HCT116 (cell line): ENCODE measurements at regions not wholly inside any gene's neighbourhood (a gene's known extent, or its start where the extent isn't known, plus 50 kb on each side); places are given as distances from the start of the nearest gene placed in this dataset.

Experiments used
- ATAC-seq: fragments of 200-7000 bp; cut with Tn5 transposase; 2 replicates; pipeline ENCODE4 v1.9.1; 2020; ENCODE audit warnings: mild to moderate bottlenecking, moderate library complexity
- BruUV-seq: library from RNA; stranded (reverse); fragments of 400-500 nt; replicated peaks from 2 replicates; lab custom pipeline; 2021; lab: Mats Ljungman, UMichigan
- CTCF ChIA-PET: fragments of 300-600 bp; sonication (Branson Sonifier 250); formaldehyde crosslinking; loops from one replicate; lab custom pipeline; 2021; ENCODE audit warnings: antibody characterized with exemption; lab: Charles Lee
- POLR2A ChIA-PET: fragments of 300-600, 350-600 bp; sonication (Branson Sonifier 250); formaldehyde crosslinking; loops from one replicate; lab custom pipeline; 2021; ENCODE audit warnings: antibody characterized with exemption; lab: Charles Lee
- RAD21 ChIA-PET, 2 experiments: fragments of 300-600 bp; sonication (Branson Sonifier 250); formaldehyde crosslinking; loops; one replicate each; lab custom pipeline; 2023; ENCODE audit warnings: low total read pairs in 2 of 2; ENCODE audit not compliant: uncharacterized antibody in 2 of 2, unreplicated experiment in 2 of 2, low non-redundant PET in 1 of 2; lab: Charles Lee
- DNase-seq: peaks from one replicate; pipeline ENCODE4 v3.0.0-alpha.2; 2010; ENCODE audit warnings: low read depth, low spot score
- H2AFZ ChIP-seq: fragments of 200-600 bp; shearing (Covaris generic), sonication (generic); 2 replicates; pipeline ENCODE4 v1.6.1; 2017; ENCODE audit warnings: low read depth, mixed run types, mixed read lengths, antibody characterized with exemption, low read length; ENCODE audit not compliant: poor library complexity, severe bottlenecking
- H3K27ac ChIP-seq: 2 replicates; pipeline ENCODE4 v1.5.1; 2012; ENCODE audit warnings: low read depth, low read length
- H3K27me3 ChIP-seq: fragments of 200-600 bp; sonication (generic); 2 replicates; pipeline ENCODE4 v1.6.1; 2016; ENCODE audit warnings: mixed run types, low read length, mixed read lengths; ENCODE audit not compliant: insufficient read depth
- H3K36me3 ChIP-seq, 2 experiments: fragments of 200-500 bp in 1 of 2; fragments of 200-600 bp in 1 of 2; sonication (Bioruptor generic) in 1 of 2; sonication (generic) in 1 of 2; 2 replicates each; pipeline versions ENCODE4 v1.5.1 to v1.6.1; 2014 to 2016; ENCODE audit warnings: low read length in 2 of 2, inconsistent platforms in 1 of 2, mixed read lengths in 1 of 2, mixed run types in 1 of 2; ENCODE audit not compliant: insufficient read depth in 2 of 2, control insufficient read depth in 1 of 2
- H3K4me1 ChIP-seq, 2 experiments: fragments of 200-600 bp in 1 of 2; sonication (generic) in 1 of 2; 2 replicates each; pipeline versions ENCODE4 v1.5.1 to v1.6.1; 2012 to 2017; ENCODE audit warnings: low read length in 2 of 2, inconsistent platforms in 1 of 2, mild to moderate bottlenecking in 1 of 2, mixed read lengths in 1 of 2, mixed run types in 1 of 2, moderate library complexity in 1 of 2; ENCODE audit not compliant: insufficient read depth in 2 of 2, control insufficient read depth in 1 of 2
- H3K4me2 ChIP-seq: fragments of 200-600 bp; sonication (generic); 2 replicates; pipeline ENCODE4 v1.6.1; 2017; ENCODE audit warnings: mixed run types, low read length, mixed read lengths
- H3K4me3 ChIP-seq, 2 experiments: fragments of 200-600 bp in 1 of 2; sonication (generic) in 1 of 2; replicated peaks in 1 of 2; 2 replicates each; pipeline ENCODE4 v1.5.1; 2011 to 2016; ENCODE audit warnings: low read length in 2 of 2, control low read depth in 1 of 2, low read depth in 1 of 2, mild to moderate bottlenecking in 1 of 2, mixed read lengths in 1 of 2, mixed run types in 1 of 2
- H3K79me2 ChIP-seq: fragments of 200-600 bp; sonication (generic); 2 replicates; pipeline ENCODE4 v1.6.1; 2017; ENCODE audit warnings: mild to moderate bottlenecking, mixed run types, low read length, moderate library complexity, mixed read lengths; ENCODE audit not compliant: insufficient read depth
- H3K9ac ChIP-seq: fragments of 200-600 bp; sonication (generic); 2 replicates; pipeline ENCODE4 v1.6.1; 2016; ENCODE audit warnings: low read length, mixed read lengths
- H3K9me2 ChIP-seq: fragments of 200-600 bp; sonication (generic), shearing (Covaris generic); 2 replicates; pipeline ENCODE4 v1.6.1; 2017; ENCODE audit warnings: mixed run types, mild to moderate bottlenecking, moderate library complexity; ENCODE audit not compliant: insufficient read depth
- H3K9me3 ChIP-seq, 2 experiments: fragments of 200-500 bp in 1 of 2; fragments of 200-600 bp in 1 of 2; sonication (Bioruptor generic) in 1 of 2; sonication (generic) in 1 of 2; 2 replicates each; pipeline ENCODE4 v1.6.1; 2014 to 2017; ENCODE audit warnings: low read length in 2 of 2, mixed read lengths in 2 of 2, inconsistent platforms in 1 of 2, low read depth in 1 of 2, mild to moderate bottlenecking in 1 of 2, mixed run types in 1 of 2, moderate library complexity in 1 of 2; ENCODE audit not compliant: control insufficient read depth in 1 of 2, insufficient read depth in 1 of 2
- H4K20me1 ChIP-seq: fragments of 200-600 bp; sonication (generic), shearing (Covaris generic); 2 replicates; pipeline ENCODE4 v1.6.1; 2017; ENCODE audit warnings: mixed run types, mild to moderate bottlenecking, moderate library complexity; ENCODE audit not compliant: insufficient read depth
- ATF3 ChIP-seq: IDR thresholded peaks from 2 replicates; pipeline ENCODE4 v1.6.1; 2012
- CBX3 ChIP-seq: IDR thresholded peaks from 2 replicates; pipeline ENCODE4 v1.6.1; 2012; ENCODE audit warnings: low read depth
- CEBPB ChIP-seq: IDR thresholded peaks from 2 replicates; pipeline ENCODE4 v1.6.1; 2012; ENCODE audit warnings: low read depth
- EGR1 ChIP-seq: IDR thresholded peaks from 2 replicates; pipeline ENCODE4 v1.6.1; 2012; ENCODE audit warnings: low read depth
- ELF1 ChIP-seq: IDR thresholded peaks from 2 replicates; pipeline ENCODE4 v1.6.1; 2012; ENCODE audit warnings: low read depth, borderline replicate concordance
- EZH2 ChIP-seq: fragments of 200-600 bp; sonication (generic); IDR thresholded peaks from 2 replicates; pipeline ENCODE4 v1.6.1; 2017; ENCODE audit warnings: antibody characterized with exemption, mixed run types
- FOSL1 ChIP-seq: IDR thresholded peaks from 2 replicates; pipeline ENCODE4 v1.6.1; 2012; ENCODE audit warnings: low read depth
- JUND ChIP-seq: IDR thresholded peaks from 2 replicates; pipeline ENCODE4 v1.6.1; 2012
- MAX ChIP-seq: IDR thresholded peaks from 2 replicates; pipeline ENCODE4 v1.6.1; 2012
- POLR2A ChIP-seq: IDR thresholded peaks from 2 replicates; pipeline ENCODE4 v1.7.0; 2011; ENCODE audit warnings: borderline replicate concordance; ENCODE audit not compliant: insufficient read depth, insufficient read length; ENCODE audit errors: extremely low read depth
- POLR2AphosphoS5 ChIP-seq: IDR thresholded peaks from 2 replicates; pipeline ENCODE4 v1.6.1; 2011; ENCODE audit warnings: mild to moderate bottlenecking, low read depth, low read length, moderate library complexity
- RAD21 ChIP-seq: IDR thresholded peaks from 2 replicates; pipeline ENCODE4 v1.6.1; 2012; ENCODE audit warnings: low read depth, mild to moderate bottlenecking
- REST ChIP-seq: IDR thresholded peaks from 2 replicates; pipeline ENCODE4 v1.6.1; 2012; ENCODE audit warnings: low read depth
- SIN3A ChIP-seq: IDR thresholded peaks from 2 replicates; pipeline ENCODE4 v1.6.1; 2012; ENCODE audit warnings: low read depth
- SP1 ChIP-seq: IDR thresholded peaks from 2 replicates; pipeline ENCODE4 v1.6.1; 2012; ENCODE audit warnings: low read depth
- SRF ChIP-seq: IDR thresholded peaks from 2 replicates; pipeline ENCODE4 v1.6.1; 2012; ENCODE audit warnings: low read depth
- TCF7L2 ChIP-seq: IDR thresholded peaks from 2 replicates; pipeline ENCODE4 v1.7.0; 2011; ENCODE audit warnings: borderline replicate concordance, inconsistent platforms; ENCODE audit not compliant: insufficient read depth, insufficient read length; ENCODE audit errors: extremely low read depth
- YY1 ChIP-seq: IDR thresholded peaks from 2 replicates; pipeline ENCODE4 v1.6.1; 2011; ENCODE audit warnings: low read length, low read depth, moderate library complexity, mild to moderate bottlenecking; ENCODE audit not compliant: insufficient replicate concordance; ENCODE audit errors: extremely low read depth
- ZBTB33 ChIP-seq: IDR thresholded peaks from 2 replicates; pipeline ENCODE4 v1.6.1; 2011; ENCODE audit warnings: mild to moderate bottlenecking, low read length, moderate library complexity; ENCODE audit not compliant: insufficient replicate concordance; ENCODE audit errors: extremely low read depth
- ZFX ChIP-seq: fragments of 450-650 bp; IDR thresholded peaks from 2 replicates; pipeline ENCODE4 v1.6.1; 2017
- ZNF274 ChIP-seq: fragments of 200-500 bp; sonication (Bioruptor generic); IDR thresholded peaks from 2 replicates; pipeline ENCODE4 v1.6.1; 2014; ENCODE audit warnings: mild to moderate bottlenecking, low read depth, low read length, inconsistent platforms
- intact Hi-C: fragments of 100-400 bp; cut with micrococcal nuclease; formaldehyde crosslinking; loops from 2 replicates; pipeline ENCODE4 v1.10.0; 2022

DNA sequence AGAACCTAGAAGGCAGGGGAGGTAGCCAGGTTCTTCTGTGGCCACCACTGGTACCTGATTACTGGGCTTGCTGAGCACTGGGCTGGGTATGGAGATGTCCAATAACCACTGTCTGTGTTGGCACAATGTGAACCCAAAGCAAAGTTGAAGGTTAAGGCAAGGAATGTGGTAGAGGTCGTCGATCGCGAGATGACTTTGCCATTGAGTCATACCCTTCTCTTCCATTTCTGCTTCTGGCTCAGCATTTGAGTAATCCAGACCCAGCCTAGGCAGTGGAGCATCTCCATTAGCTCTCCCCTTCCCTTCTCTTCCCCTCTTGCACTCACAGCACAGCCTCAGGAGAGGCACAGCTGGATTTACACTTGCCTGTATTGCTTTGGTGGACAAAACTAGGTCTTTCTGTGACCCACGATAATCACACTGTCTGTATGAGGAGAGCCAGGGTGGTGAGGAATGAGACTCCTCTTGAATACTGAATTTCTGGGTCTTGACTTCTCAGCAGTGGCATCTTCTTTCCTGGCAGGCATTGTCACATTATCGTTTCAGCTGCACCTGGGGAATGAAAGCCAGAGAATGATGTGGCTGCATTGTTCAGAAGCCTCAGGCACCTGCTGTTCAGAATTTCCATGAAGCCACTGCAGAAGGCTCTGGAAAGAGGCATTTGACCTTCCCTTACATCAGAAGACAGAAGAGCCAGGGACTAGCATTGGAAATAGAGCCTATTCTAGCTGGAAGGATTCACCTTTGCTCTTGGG lies 272.6 kb downstream of the PDCD6IP start (continued):
- TF ChIP-seq SP1 (no peak), POLR2A (no peak), CEBPB (no peak), ZNF274 (no peak), POLR2AphosphoS5 (no peak), TCF7L2 (no peak), CBX3 (no peak), YY1 (no peak)

DNA sequence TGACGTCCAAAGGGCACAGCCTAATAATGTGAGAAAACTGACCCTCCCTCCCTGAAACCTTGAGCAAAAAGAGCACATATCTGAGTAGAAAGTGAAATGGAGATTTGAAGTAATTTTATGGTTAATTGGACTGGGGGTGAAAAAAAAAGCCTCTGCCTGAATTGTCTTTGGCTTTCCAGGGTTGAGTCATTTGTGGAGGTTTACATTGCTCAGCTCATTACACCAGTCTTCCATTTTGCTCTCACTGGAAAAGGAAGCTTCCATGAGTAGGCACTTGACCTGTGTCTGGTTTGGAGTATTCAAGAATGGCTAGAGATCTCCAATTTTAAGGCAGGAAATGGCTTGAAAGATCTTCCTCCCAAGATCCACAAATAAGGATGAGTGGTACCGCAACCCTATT lies 273.9 kb downstream of the PDCD6IP start:
- BruUV-seq, result no TSS peak
- RAD21 ChIA-PET, result no interaction called here

More for the DNA sequence above, 273.9 kb downstream of the PDCD6IP start:
- ATAC-seq (no peak), DNase-seq (no peak)
- H3K27me3 ChIP-seq, result peaks cover 16% of the 10 kb centered on the region
- no peak for TF ChIP-seq CEBPB
- TF ChIP-seq REST, result no peak
- TF ChIP-seq SRF, result no peak
- TF ChIP-seq ZFX, result no peak
- no peak for TF ChIP-seq EGR1
- TF ChIP-seq ZBTB33, result no peak
- no peak for TF ChIP-seq ZNF274
- no peak for TF ChIP-seq SIN3A
- TF ChIP-seq MAX, result no peak
- no peak for TF ChIP-seq JUND
- no peak for TF ChIP-seq CBX3
- no peak for TF ChIP-seq POLR2AphosphoS5
- TF ChIP-seq EZH2, result no peak
- no peak for TF ChIP-seq ELF1
- TF ChIP-seq ATF3, result no peak
- TF ChIP-seq YY1, result no peak
- TF ChIP-seq SP1, result no peak
- no peak for TF ChIP-seq FOSL1
- no peak for TF ChIP-seq RAD21
- no peaks in the 10 kb centered on the region for H3K9me2 ChIP-seq
- H3K4me1 ChIP-seq, result no peaks in the 10 kb centered on the region
- H3K27ac ChIP-seq, result no peak overlapping the region
- no peak overlapping the region for H2AFZ ChIP-seq
- CTCF ChIA-PET, result no interaction called here
- POLR2A ChIA-PET, result no interaction called here
- H4K20me1 ChIP-seq, result no peaks in the 10 kb centered on the region
- intact Hi-C loops, result no loop called here
- no peak overlapping the region for H3K9ac ChIP-seq
- H3K4me3 ChIP-seq, result no peak overlapping the region
- no peaks in the 10 kb centered on the region for H3K79me2 ChIP-seq
- no peaks in the 10 kb centered on the region for H3K36me3 ChIP-seq
- no peak overlapping the region for H3K4me2 ChIP-seq
- no peaks in the 10 kb centered on the region for H3K9me3 ChIP-seq
